ACHN (cell line): ENCODE measurements at regions not wholly inside any gene's neighbourhood (a gene's known extent, or its start where the extent isn't known, plus 50 kb on each side); places are given as distances from the start of the nearest gene placed in this dataset.

Source experiments
- DNase-seq: peaks from one replicate; pipeline ENCODE4 v3.0.0-alpha.2; 2015
- in situ Hi-C: cut with HindIII; loops from 2 replicates; pipeline ENCODE4 v1.10.0; 2017; ENCODE audit warnings: low sequenced_read_pairs, low pct_ligation_motif_present, low pct_unique_long_range_greater_than_20kb

DNA sequence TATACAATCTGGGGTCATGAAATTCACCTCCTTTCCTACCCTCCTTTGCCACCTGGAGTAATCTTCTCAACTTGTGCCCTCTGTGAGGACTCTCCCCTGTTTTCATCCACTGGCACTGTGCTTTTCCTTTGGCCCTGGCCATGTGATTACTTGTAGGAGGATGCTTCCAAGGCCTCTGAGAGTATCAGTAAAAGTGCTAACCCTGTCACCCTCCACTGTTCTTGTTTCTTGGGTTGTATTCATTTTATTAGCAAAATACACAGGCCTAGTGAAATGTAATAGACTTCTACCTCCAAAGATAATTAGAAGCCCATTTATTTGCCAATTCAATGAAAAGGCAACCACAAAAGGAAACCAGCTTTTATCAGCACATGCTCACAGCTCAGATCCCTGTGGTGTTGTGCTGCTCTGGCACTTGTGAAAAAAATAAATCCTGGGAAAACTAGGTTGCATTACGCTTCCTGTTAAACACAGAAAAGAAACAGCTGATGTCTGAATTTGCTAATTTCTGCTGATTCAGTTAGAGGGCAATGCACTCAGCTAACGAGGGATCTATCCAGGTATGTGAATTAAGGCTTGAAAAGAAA is 357.5 kb upstream of the ETAA1 start:
- no peak for DNase-seq
- in situ Hi-C loops = no loop called here

GRCh38 chr2:67041051-67041450 is 356.1 kb upstream of the ETAA1 start:
- in situ Hi-C loops = no loop called here
- DNase-seq = no peak

DNA sequence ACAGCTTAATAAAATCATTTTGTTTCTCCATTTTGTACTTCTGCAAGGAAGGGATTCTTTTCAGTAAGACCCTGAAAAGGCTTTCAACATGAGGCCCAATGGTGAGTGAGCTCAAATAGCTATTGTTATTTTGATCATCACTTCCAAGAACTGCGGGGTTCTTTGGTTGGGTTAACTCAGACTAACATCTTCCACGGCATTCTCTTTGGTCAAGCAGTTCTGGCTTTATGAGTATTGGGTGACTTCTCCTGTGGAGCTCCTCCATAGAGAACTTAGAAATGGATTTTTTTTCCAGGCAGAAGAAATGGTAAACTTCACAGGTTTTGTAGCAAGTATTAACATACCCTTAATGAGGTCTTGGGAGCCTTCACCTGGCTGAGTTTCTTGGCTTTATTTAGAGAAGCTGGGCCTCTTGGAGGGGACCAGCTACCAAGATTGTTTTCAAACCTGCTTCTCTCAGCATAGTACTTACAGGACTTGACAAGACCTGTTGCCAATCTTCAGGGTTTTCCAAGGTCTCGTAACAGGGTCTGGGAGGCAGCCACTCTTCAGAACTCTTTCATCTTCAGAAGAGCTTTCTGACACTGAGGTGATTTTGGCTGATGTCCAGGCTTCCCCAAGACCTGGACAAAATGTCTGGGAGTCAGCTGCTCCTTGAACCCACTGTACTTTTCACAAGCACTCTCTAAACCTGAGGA is 353.2 kb upstream of the ETAA1 start:
- in situ Hi-C loops = no loop called here
- DNase-seq = no peak

GRCh38 chr2:67046591-67046990 is 350.5 kb upstream of the ETAA1 start:
- in situ Hi-C loops = no loop called here
- DNase-seq = no peak

- in situ Hi-C loops = no loop called here
- no peak for DNase-seq
These were observed 348.8 kb upstream of the ETAA1 start for GRCh38 chr2:67048314-67048713.

DNA sequence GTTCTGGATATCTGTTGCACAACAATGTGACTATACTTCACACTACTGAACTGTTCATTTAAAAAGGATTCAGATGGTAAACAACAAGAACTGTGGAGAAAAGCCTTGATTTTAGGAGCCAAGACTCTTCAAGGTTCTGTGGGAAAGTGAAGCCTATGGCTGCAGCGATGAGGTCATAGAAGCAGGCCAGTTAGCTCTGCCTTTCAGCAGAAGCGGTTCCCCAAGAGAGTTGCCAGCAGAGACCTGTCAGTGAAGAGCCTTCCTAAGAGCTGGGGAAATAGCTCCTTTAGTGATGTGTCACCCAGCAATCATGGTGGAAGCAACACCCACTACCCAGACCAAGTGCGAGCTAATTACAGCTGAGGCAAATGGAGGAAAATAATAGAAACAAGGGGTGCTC is 346.5 kb upstream of the ETAA1 start:
- in situ Hi-C loops = no loop called here
- no peak for DNase-seq

DNA sequence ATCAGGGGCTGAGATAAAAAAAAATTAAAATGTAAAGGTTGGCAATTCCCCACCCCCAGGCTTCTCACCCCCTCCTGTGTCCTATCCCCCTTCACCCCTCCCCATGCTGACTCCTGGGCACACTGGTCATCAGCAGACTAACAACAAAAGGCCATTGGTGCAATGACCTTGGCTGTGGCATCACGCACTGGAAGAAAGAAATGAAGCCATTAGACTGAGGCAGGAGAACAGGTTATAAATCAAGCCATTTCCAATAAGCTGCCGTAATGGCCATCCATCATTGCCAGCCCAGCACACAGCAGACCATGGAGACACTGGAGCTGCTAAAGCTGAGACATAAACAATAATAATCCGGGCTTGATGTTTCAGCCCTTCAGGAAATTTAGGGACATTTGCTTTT is 342.4 kb upstream of the ETAA1 start:
- DNase-seq = no peak
- in situ Hi-C loops = no loop called here

DNA sequence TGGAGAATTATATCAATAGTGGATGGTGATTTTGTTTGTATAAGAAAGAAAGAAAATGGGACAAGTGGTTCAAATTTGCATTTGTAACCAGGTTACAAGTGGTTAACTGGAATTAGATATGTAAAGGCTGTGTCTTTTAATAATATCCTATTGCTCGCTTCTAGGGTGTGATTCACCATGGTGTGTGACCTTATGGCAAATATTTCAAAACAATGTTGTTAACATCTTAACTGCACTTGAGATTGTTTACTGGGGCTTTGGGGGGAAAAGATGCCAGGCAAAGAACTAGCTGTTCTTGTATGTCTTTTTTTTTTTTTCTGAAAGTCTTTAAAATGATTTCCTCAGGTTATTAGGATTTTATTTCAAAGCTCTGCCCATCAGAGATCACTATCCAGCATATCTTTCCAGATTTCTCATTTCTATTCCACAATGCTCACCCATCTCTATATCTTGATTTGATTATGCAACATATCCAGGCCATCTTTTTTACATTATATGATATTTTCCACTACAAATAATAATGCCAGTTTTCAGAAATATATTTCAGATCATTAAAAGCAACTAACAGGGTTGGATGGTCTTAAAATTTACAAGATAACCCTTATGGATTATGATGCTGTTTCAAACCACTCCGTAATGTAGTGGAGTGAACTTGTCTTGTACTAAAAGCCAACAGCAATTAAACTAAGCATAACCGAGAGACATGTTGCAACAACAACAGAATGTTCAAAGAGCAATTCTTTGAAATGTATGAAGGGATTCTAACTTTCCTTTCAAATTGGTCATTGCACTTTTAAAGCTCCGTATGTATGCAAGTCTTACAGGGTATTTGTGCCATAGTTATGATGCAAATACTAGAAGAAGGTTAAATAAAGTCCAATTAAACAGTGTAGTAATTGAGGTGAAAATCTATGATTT is 341.5 kb upstream of the ETAA1 start:
- DNase-seq = no peak
- in situ Hi-C loops = no loop called here

DNA sequence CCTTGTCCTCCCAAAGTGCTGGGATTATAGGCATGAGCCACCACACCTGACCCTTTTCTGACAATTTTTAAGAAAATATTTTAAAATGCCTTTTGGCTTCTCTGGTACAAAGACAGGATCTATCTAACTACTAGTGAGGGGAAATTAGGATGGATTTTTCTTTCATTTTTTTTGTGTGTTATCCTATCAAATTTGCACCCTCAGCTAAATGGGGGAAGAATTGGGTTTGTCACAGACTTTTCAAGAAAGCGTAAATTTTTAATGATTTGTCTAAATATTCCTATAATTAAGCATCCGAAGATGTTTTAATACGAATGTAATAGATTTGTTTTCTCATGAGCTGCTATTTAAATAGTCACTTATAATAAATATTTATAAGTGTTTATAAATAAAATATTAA is 340.0 kb upstream of the ETAA1 start:
- no peak for DNase-seq
- in situ Hi-C loops = no loop called here

- in situ Hi-C loops = no loop called here
- DNase-seq = no peak
These were observed 339.0 kb upstream of the ETAA1 start for GRCh38 chr2:67057901-67058703.

DNA sequence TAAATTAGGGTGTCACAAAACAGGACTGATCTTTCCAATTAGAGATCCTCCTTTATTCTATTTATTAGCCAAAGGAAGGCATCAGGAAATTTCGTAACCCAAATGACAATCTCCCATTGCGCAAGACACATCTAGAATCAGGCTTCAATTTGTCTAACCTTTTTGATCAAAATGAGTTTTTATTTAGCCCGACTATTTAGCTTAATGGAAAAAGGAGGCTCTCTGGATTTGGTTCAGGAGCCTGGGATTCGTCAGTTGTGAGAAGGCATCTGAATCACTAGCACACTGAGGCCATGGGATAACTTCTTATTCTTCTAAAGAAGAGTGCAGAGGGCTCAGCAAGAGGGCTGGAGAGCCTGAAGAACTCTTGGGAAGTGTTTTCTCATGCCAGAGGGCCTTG is 332.1 kb upstream of the ETAA1 start:
- no peak for DNase-seq

GRCh38 chr2:67066782-67067181 is 330.4 kb upstream of the ETAA1 start:
- DNase-seq = no peak
- in situ Hi-C loops = no loop called here

More for the DNA sequence above, 332.1 kb upstream of the ETAA1 start:
- in situ Hi-C loops = no loop called here

- in situ Hi-C loops = no loop called here
- no peak for DNase-seq
These were observed 329.5 kb upstream of the ETAA1 start for GRCh38 chr2:67067656-67068055.

DNA sequence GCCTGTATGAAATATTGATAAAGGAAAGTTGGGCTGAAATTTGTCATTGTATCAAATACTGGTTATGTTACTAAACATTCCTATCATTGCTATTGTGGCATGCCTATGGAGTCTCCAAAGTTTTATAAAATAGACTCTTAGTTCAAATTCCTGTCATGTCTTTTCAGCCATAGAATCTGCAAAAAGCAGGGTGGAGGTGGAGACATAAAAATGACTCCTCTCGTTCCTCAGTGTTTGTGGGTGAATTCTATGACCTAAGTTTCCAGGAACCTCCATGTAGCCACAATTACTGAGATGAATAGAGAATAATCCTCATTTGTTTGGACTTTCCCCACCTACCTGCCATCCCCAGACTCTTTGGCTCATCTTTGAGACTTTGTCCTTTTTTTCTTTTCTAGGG is 326.3 kb upstream of the ETAA1 start:
- DNase-seq = no peak
- in situ Hi-C loops = no loop called here

DNA sequence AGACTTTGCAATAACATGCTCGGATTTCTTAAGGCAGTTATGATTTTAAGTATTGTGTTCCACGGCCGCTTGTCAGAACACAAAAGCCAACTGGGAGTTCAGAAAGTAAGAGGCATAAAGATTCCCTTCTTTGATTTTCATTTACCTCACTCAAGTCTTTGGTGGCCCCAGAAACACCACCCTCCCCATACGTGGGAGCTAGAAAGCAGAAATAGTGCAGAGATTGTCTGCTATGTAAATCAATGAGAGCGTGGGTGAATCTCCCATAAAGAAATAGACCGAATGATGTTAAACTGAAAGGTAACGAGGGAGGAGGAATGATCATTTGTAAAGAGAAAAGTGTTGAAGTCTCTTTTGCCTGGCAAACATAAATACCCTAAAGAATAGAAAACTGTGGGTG is 322.1 kb upstream of the ETAA1 start:
- no peak for DNase-seq
- in situ Hi-C loops = no loop called here

- no peak for DNase-seq
- in situ Hi-C loops = no loop called here
These were observed 321.4 kb upstream of the ETAA1 start for GRCh38 chr2:67075530-67076238.

- no peak for DNase-seq
- in situ Hi-C loops = no loop called here
These were observed 320.9 kb upstream of the ETAA1 start for GRCh38 chr2:67076239-67076624.

DNA sequence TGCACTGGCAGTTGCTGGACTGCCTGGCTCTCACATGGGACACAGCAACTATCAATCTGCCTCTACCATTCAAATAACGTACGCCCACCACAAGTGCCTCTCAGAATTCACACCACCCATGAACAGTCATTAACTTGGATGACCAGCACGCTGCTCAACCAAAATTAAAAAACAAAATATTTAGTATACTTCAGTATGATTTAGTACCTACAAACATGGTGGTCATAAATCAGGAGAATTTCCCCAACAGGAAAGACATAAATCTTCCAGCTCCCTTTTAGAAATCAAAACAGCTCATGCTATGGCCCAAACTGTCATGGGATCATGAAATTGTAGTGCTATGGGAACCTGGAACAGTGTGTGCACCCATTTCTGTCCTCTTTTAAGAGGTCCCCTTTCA is 317.4 kb upstream of the ETAA1 start:
- no peak for DNase-seq
- in situ Hi-C loops = no loop called here
